ENCODE measurements at regions not wholly inside any gene's neighbourhood (a gene's known extent, or its start where the extent isn't known, plus 50 kb on each side); places are given as distances from the start of the nearest gene placed in this dataset.

- no peak for TF ChIP-seq ZNF532 (CRISPR knock-in tag; IDR thresholded peaks at IDR 0.05; ENCODE audit: borderline replicate concordance)
- no peak for TF ChIP-seq ZNF121 (CRISPR knock-in tag; IDR thresholded peaks at IDR 0.05)
- no peak for TF ChIP-seq NR2C2 (CRISPR knock-in tag; IDR thresholded peaks at IDR 0.05)
- TF ChIP-seq ZNF512 (CRISPR knock-in tag; IDR thresholded peaks at IDR 0.05; ENCODE audit: borderline replicate concordance): no peak
Measured at GRCh38 chr13:56515441-56515840, 625.3 kb upstream of the PRR20A start (continued).

- Mint-ChIP-seq H3K27me3 (ENCODE audit: low read depth) (no peaks in the 10 kb centered on the region), H3K4me1 (0 out of 2 replicates have a peak, but pooled peaks cover 3% of the 10 kb centered on the region), H3K9me3 (peaks cover 9% of the 10 kb centered on the region), H3K36me3 (peaks cover 11% of the 10 kb centered on the region), H3K27ac (no peak overlapping the region), H3K4me3 (no peak overlapping the region)
- CTCF ChIA-PET: no interaction called here
- TF ChIP-seq ZNF512 (CRISPR knock-in tag; IDR thresholded peaks at IDR 0.05; ENCODE audit: borderline replicate concordance) (no peak), ZBTB21 (CRISPR knock-in tag; IDR thresholded peaks at IDR 0.05; ENCODE audit: borderline replicate concordance) (no peak), JUN (CRISPR knock-in tag; IDR thresholded peaks at IDR 0.05) (no peak), ZNF138 (CRISPR knock-in tag; conservative IDR thresholded peaks at IDR 0.05) (no peak), EMX1 (CRISPR knock-in tag; IDR thresholded peaks at IDR 0.05) (no peak), USF2 (CRISPR knock-in tag; IDR thresholded peaks at IDR 0.05) (no peak), ZNF219 (CRISPR knock-in tag; IDR thresholded peaks at IDR 0.05; ENCODE audit: borderline replicate concordance) (no peak), OVOL2 (CRISPR knock-in tag; IDR thresholded peaks at IDR 0.05; ENCODE audit: borderline replicate concordance) (no peak), ATF2 (CRISPR knock-in tag; IDR thresholded peaks at IDR 0.05; ENCODE audit: borderline replicate concordance, low read depth) (no peak), ZBTB43 (CRISPR knock-in tag; IDR thresholded peaks at IDR 0.05) (no peak), AFF4 (CRISPR knock-in tag; IDR thresholded peaks at IDR 0.05; ENCODE audit: borderline replicate concordance) (no peak), ZNF263 (CRISPR knock-in tag; IDR thresholded peaks at IDR 0.05; ENCODE audit: low read depth) (no peak)
- ATAC-seq (no peak), DNase-seq (ENCODE audit: low spot score) (no peak)
- POLR2A ChIA-PET: no interaction called here
Measured at GRCh38 chr13:56528040-56528790, 612.5 kb upstream of the PRR20A start.
